ENCODE measurements at regions not wholly inside any gene's neighbourhood (a gene's known extent, or its start where the extent isn't known, plus 50 kb on each side); places are given as distances from the start of the nearest gene placed in this dataset.
"Not testable (repeated sequence)": the region's sequence is repeated elsewhere in the genome, so short reads cannot be mapped to it uniquely, and the experiment has no call there.

DNA sequence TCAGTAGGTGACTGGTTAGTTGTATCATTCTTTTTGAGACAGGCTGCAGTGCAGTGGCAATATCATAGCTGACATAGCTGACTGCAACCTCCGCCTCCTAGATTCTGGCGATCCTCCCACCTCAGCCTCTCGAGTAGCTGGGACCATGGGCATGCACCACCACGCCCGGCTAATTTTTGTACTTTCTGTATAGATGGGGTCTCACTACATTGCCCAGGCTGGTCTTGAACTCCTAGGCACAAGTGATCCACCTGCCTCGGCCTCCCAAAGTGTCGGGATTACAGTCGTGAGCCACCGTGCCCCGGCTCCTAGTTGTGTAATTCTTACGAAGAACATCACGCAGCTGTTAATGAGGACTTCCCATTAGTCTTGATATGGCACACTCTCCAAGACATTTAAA, 123.4 kb upstream of the VKORC1L1 start:
- no peak for DNase-seq

DNA sequence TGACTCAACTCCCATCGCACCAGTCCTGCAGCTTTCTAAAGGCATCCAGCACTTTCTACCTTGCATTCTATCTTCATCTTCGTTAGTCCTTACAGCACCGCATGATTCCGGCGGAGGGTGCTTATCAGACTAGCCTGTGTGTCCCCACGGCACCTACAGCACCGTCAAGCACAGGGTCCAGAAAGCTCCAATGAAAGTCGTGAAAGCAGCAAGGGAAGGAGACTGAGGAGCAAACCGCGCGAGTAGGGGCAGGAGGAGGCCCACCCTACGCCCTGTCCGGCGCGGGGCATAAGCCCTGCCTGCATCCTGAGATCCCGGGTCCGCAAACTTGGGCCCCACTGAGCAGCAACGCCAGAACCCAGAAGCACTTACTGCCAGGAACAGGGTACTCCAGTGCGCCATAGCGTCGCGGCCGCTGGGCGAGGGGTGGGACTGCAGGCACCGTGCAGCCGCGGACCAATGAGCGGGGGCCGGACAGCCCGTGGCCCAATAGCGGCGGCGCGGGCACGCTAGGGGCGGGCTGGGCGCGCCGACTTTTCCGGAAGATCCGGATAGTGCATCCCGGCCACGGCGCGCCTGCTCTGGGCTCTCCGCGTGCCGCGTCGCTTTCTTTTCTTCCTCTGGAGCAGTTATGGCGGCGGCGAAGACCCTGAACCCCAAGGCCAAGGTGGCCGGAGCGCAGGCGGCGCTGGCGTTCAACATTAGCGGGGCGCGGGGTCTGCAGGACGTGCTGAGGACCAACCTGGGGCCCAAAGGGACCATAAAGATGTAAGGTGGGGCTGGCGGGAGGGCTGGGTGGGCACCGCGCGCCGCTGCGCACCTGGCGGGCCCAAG, 122.1 kb upstream of the VKORC1L1 start:
- peak; percentile 89 for DNase-seq

DNA sequence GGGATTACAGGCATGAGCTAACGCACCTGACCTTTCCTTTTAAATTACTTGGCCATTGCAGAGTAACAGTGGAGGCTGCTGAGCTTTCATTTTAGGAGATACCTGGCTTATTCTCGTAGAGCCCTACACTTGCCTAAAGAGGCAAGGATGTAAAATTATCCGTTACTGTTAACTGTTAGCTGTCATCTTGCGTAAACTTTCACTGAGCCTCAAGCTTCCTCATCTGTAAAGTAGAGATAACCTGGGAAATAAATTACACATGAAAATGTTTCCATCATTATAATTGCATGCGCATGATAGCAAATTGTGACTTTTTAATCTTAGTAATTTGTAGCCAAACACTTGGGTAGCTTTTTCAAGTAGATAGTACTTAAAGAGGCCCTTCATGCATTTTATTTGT, 118.8 kb upstream of the VKORC1L1 start:
- not testable (repeated sequence) for DNase-seq

DNA sequence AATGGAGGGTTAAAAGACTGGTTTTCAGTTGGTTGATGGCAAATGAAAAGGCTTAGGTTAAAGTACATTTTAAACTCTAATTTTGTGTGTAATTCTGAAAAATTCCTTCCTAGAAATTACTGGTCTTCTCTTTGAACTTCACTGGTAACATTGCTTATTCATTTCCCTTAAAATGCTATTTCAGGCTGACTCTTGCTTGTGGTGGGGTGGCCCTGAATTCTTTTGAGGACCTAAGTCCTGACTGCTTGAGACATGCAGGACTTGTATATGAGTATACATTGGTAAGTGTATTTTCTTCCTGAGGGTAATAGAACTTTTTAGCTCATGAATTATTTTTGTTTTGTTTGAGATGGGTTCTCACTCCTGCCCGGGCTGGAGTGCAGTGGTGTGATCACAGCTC, 113.9 kb upstream of the VKORC1L1 start:
- DNase-seq: not testable (repeated sequence)

DNA sequence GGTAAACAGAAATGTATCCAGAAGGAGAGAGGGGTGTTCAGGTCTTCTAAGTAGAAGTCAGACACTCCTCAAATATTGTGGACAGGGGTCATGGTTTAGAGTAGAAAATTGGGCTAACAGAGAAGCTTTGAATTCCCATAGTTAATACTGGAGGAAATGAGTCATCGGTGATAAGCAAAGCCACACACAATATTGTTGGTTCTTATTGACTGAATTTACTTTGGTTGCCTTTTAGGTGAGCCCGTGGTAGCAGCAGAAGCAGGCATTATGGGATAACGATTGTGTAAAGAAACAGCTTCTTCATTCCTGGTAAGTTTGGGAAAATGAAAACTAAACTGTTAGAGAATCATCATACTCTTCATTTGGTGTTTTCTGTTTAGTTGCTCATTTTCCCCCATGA, 110.2 kb upstream of the VKORC1L1 start:
- not testable (repeated sequence) for DNase-seq

DNA sequence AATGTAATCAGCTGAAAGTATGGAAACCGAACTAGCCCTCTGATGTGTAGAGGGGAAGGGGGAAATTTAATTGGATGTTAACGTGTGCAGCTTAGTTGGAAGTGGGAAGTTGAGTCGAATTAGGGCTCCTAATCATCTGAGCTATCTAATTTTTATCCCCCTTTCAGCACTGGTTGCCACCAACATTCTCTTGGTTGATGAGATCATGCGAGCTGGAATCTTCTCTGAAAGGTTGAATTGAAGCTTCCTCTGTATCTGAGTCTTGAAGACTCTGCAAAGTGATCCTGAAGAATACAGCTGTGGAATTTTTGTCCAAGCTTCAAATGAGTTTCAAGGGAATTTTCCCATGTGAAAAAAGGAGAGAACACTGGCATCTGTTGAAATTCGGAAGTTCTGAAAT, 109.8 kb upstream of the VKORC1L1 start:
- not testable (repeated sequence) for DNase-seq

DNA sequence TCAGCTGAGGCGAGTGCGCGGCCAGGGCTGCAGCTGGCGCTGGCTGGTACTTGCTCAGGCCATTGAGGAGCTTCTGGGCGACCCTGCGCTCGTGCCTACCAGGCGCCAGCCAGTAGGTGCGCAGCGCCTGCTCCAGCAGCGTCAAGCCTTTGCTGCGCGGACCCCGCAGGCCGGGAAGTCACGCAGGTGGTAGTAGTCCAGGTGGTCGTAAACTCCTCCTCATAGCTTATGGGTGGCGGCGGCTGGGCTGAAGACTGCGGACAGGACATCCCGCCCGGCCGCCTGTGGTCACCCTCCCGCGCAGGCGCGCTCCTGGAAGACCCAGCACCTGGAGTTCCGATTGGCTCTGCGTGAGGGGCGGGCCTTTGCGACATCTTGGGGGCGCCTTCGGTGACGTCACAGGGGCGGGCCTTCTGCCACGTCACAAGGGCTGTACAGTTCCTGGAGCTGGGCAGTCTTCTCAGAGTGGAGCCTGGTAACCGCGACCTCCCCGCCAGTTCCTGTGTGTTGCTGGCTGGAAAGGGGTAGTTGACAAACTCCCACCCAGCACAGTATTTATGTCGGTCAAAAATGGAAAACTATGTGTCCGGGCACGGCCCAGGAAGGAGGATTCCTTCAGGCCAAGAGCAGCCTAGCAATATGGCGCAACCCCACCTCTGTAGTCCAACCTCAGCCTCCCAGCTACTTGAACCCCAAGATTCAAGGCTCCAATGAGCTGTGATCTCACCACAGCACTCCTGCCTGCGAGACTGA, 102.2 kb upstream of the VKORC1L1 start:
- DNase-seq: peak; percentile 90

DNA sequence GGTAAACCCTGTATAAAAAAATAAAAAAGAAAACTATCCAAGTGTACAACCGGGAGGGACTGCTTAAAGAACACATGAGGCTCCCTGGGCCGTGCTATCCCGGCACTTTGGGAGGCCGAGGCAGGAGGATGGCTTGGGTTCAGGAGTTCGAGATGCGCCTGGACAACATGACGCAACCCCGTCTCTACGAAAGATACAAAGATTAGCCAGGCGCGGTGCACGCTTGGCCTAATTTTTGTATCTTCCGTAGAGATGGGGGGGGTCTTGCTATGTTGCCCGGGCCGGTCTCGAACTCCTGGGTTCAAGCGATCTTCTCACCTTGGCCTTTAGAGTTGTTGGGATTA, 101.7 kb upstream of the VKORC1L1 start:
- DNase-seq: not testable (repeated sequence)

DNA sequence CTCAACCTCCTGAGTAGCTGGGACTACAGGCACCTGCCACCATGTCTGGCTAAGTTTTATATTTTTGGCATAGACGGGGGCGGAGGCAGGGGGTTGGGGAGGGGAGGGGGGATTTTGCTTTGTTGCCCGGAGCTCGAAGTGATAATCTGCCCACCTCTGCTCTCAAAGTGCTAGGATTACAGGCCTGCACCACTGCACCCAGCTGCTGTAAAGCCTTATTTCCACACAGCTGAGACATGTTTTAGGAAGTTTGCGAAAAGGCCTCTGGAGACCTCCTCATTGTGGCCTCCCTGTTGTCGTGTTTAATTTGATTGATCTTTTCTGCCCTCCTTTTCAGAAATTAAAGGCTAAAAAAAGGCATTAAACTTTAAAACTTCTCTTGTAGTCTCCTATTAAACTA, 96.2 kb upstream of the VKORC1L1 start:
- DNase-seq: not testable (repeated sequence)

DNA sequence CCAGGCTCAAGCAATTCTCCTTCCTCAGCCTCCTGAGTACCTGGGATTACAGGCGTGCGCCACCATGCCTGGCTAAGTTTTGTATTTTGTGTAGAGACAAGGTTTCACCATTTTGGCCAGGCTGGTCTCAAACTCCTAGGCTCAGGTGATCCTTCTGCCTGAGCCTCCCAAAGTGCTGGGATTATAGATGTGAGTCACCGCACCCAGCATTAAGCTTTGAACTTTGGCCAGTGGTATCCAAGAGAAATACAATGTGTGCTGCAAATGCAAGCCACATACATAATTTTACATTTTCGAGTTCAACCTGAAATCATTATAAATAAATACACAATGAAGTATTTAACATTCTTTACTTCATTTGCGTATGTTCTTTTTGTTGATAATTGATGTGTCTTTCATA, 82.9 kb upstream of the VKORC1L1 start:
- DNase-seq: not testable (repeated sequence)

DNA sequence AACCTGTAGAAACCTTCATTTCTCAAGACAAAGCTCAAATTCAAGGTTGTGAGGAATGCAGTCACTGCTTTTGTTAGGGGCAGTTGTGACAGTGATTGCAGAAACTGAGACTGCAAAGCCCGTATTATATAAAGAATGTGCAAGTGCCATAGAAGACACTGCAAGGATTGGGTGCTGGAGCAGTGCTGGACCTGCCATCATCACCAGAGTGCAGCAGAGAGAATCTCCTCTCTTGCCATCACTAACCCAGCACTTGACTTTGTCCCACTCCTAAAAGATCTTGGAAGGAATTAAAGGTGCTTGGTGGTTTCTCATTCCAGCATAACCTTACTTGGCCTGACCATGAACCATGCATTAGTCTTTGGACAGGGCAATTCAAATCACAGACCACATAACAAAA, 81.1 kb upstream of the VKORC1L1 start:
- not testable (repeated sequence) for DNase-seq

DNA sequence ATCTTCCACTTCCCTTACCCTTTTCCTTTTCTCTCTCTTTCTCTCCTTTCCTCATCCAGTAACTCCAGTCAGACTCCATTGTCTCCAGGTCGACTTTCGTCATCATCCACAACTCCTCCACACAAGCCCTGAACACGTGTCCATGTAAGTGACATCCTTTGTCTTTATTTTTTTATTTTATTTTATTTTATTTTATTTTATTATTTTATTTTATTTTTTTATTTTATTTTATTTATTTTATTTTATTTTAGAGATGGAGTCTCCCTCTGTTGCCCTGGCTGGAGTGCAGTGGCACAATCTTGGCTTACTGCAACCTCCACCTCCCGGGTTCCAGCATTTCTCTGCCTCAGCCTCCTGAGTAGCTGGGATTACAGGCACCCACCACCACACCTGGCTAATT, 80.1 kb upstream of the VKORC1L1 start:
- DNase-seq: not testable (repeated sequence)

DNA sequence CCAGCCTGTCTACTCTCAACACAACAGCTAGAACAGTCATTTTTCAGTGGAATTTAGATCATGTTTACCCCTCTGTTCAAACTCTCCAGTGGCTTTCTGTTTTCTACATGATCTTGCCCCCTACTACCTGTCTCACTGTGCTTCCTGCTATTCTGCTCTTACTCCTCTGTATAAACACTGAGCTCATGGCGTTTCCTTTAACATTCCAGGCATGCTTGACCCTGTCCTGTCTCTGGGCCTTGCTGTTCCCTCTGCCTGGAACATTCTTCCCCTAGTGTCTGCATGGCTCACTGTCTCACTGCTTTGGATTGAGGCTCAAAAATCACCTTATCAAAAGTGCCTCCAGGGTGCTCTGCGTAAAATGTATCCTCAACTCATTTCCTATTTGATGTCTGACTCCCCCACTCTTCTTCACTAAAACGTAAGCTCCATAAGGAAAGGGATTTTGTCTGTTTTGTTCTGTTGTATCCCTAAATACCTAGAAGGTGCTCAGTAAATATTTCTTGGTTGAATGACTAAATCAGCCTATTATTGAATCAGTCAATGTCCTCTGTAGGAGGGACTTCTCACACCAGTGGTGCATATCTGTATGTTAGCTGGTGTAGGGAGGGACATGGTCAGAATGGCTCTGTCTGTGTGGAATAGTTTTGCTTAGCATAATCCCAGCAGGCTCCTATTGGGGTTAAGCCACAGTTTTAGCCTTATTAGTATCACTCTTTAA, 78.0 kb upstream of the VKORC1L1 start:
- not testable (repeated sequence) for DNase-seq

DNA sequence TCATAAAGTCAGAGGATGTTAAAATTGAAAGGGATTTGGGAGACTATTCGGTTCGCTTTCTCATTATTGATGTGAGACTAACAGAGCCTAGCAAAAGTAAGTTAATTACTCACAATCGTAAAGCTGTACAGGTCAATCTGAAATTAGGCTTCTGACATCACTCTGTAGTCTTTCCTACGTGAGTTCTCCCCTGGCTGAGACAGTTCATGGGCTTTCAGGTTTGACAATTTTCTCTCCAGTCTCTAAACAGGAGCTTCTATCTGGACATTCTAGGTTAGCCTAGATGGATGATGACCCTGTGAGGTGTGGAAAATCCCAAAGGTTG, 77.5 kb upstream of the VKORC1L1 start:
- DNase-seq: not testable (repeated sequence)

DNA sequence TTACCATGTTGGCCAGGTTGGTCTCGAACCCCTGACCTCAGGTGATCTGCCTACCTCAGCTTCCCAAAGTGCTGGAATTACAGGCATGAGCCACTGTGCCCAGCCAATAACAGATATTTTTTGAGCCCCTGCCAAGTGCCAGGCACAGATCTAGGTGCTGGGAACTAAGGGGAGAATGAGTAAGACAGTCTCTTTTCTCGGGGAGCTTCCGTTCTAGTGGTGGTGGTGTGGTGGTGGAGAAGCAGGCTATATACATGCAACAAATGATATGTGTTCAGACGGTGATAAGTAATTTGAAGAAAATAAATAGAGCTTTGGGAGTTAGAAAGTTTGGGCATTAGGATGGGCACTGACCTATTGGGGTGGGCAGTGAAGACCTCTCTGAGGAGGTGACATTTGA, 76.7 kb upstream of the VKORC1L1 start:
- DNase-seq: no peak

DNA sequence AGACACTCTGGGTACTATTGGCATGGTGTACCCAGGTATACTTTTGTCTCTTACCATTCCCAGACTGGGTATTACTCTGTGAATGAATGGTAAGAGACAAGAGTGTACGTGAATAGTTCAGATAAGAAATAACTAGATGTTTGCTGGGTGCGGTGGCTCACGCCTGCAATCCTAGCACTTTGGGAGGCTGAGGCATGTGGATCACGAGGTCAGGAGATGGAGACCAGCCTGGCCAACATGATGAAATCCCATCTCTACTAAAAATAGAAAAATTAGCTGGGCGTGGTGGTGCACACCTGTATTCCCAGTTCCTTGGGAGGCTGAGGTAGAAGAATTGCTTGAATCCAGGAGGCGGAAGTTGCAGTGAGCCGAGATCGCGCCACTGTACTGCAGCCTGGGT, 75.8 kb upstream of the VKORC1L1 start:
- not testable (repeated sequence) for DNase-seq

DNA sequence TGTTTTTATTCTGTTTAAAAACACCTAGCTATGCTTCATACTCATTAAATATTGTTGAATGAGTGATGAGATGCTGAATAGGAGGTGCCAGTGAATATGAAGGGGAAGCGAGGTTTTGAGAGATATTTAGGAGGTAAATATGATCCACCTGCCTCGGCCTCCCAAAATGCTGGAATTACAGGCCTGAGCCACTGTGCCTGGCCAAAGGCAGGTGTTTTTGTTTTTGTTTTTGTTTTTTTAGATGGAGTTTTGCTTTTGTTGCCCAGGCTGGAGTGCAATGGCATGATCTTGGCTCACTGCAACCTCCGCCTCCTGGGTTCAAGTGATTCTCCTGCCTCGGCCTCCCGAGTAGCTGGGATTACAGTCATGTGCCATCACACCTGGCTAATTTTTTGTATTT, 75.3 kb upstream of the VKORC1L1 start:
- DNase-seq: not testable (repeated sequence)

DNA sequence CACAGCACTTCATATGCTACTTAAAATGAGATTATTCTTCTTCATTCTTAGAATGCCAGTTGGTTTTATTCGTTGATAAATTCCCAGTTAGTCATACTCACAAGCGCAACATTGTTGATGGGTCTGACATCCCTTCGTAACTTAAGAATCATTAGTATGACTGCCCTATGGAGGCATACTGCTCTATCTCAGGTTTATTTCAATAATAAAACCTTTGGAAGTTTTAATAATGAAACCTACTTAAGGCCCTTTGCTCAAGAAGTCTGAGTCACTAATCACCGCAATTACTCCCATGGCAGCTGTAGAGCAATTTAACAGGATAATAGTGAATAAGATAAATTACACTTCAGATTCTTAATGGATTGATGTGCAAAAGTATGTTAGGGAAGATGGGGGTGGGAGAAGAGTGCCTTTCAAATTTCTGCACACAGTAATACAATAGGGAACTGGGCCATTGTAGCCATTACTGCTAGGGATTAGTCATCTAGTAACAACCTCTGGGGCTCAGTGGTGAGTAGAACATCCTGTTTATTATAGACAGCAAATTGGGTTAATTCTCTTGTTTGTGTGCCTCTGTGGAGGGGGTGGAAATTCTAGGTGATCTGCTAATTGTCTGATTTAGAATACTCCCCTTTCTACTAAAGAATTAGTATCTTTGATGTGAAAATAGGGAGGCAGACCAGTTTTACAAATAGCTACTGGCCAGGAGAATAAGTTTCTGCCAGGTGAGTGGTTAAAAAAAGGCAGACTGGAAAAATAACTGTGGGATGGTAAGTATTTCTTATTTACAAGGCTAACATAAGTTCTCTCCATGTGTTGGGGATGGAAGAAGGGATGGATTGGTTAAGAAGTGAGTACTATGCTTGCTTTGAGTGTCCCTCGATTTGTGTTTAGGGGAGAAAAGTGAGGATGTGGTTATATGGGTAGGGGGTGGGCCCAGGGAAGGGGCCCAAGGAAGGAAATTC, 74.5 kb upstream of the VKORC1L1 start:
- DNase-seq: no peak

DNA sequence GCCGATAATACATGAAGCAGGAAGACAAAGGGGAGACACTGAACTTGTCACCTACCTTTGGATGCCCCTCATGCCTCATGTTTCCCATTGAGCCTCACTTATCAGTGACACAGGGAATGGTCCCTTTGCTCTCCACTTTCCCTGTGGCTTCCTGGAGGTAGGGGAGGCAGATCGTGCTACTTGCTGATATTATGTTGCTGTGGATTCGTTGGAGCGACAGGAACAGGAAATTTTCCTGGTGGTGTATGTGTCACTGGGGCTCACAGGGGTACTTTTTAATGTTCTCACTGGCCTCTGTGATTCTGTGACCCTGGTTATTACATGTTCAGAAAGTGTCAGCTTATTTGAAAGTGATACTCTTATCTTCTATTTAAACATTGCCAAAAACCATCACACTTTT, 72.7 kb upstream of the VKORC1L1 start:
- not testable (repeated sequence) for DNase-seq

DNA sequence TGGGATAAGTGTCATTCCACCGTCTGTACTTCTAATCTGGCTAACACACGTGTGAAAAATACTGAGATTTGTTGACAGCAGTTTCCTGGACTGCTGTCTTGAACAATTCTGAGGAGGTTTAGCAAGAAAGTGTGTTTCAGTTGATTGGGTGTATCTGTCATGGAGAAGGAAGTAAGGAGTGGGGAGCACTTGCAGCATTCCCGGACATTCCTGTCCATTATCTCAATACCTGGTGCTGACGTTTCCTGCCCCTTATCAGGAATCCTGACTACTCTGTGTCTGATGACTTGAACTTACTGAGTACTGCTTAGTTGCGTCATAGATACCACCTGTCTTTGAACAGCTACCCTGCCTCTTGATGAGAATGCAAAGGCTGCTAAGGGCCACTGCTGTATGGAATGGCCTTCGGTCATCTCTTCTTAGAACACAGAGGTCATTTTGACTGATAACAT, 72.0 kb upstream of the VKORC1L1 start:
- DNase-seq: no peak

DNA sequence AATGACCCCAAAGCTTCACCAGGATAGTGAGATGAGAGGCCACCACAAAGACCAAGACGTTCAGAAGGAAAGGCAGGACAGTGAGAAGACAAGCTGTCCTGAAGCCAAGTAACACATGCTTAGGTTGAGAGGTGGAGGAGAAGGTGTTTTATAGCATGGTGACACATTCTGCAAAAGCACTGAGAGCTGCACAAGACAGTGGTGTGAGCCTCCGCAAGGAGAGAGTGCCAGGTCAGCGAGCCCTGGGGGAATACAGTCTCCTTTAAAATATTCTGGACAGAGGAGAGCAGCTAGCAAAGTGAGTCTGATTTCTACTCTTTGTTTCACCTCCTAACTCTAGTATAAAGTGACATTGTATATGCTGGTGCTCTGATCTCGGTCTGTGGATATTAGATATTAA, 68.0 kb upstream of the VKORC1L1 start:
- DNase-seq: no peak

DNA sequence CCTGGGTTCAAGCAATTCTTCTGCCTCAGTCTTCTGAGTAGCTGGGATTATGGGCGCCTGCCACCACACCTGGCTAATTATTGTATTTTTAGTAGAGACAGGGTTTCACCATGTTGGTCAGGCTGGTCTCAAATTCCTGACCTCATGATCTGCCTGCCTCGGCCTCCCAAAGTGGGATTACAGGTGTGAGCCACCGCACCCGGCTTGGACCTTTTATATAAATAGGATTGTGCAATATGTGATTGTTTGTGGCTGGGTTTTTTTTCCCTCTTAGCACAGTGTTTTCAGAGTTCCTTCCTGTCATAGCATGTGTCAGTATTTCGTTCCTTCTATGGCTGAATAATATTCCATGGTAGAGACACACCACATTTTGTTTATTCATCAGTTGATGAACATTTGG, 65.8 kb upstream of the VKORC1L1 start:
- DNase-seq: not testable (repeated sequence)

All from GDM1 (cell line).